SK-N-SH treated with all-trans-retinoic acid at 6 μM for 48 hours (cell line): ENCODE measurements at regions not wholly inside any gene's neighbourhood (a gene's known extent, or its start where the extent isn't known, plus 50 kb on each side); places are given as distances from the start of the nearest gene placed in this dataset.

Source experiments
- ATAC-seq: fragments of 200-7000 bp; cut with Tn5 transposase; 3 replicates; pipeline ENCODE4 v1.9.1; 2020; ENCODE audit warnings: mild to moderate bottlenecking, moderate library complexity
- ARNTL ChIP-seq: fragments of 450-650 bp; formaldehyde crosslinking; IDR thresholded peaks from 2 replicates; pipeline ENCODE4 v1.5.0; 2020; ENCODE audit warnings: low read depth, mild to moderate bottlenecking, moderate library complexity, borderline replicate concordance
- BACH2 ChIP-seq: fragments of 250-450 bp; sonication (Bioruptor Pico); IDR thresholded peaks from 2 replicates; pipeline ENCODE4 v1.9.0; 2021; ENCODE audit warnings: mild to moderate bottlenecking, borderline replicate concordance
- CSDC2 ChIP-seq: fragments of 250-450 bp; sonication (Bioruptor Pico); IDR thresholded peaks from 2 replicates; pipeline ENCODE4 v1.5.0; 2020; ENCODE audit warnings: mild to moderate bottlenecking, moderate library complexity
- ESRRG ChIP-seq: fragments of 250-450 bp; sonication (Bioruptor Pico); IDR thresholded peaks from 2 replicates; pipeline ENCODE4 v1.6.1; 2021; ENCODE audit warnings: mild to moderate bottlenecking
- GLIS3 ChIP-seq: fragments of 250-450 bp; sonication (Bioruptor Pico); IDR thresholded peaks from 2 replicates; pipeline ENCODE4 v1.5.0; 2020; ENCODE audit warnings: mild to moderate bottlenecking, moderate library complexity
- ISL1 ChIP-seq: fragments of 250-450 bp; sonication (Bioruptor Pico); IDR thresholded peaks from 2 replicates; pipeline ENCODE4 v2.1.2; 2022; ENCODE audit warnings: mild to moderate bottlenecking, moderate library complexity
- OSR1 ChIP-seq: fragments of 250-450 bp; sonication (Bioruptor Pico); IDR thresholded peaks from 2 replicates; pipeline ENCODE4 v1.8.0; 2022; ENCODE audit warnings: moderate library complexity, mild to moderate bottlenecking, inconsistent platforms
- PPARA ChIP-seq: fragments of 250-450 bp; sonication (Bioruptor Pico); IDR thresholded peaks from 2 replicates; pipeline ENCODE4 v1.5.0; 2020; ENCODE audit warnings: mild to moderate bottlenecking, borderline replicate concordance
- RARB ChIP-seq: fragments of 250-450 bp; sonication (Bioruptor Pico); IDR thresholded peaks from 2 replicates; pipeline ENCODE4 v1.8.0; 2021; ENCODE audit warnings: mild to moderate bottlenecking, moderate library complexity
- SNAI2 ChIP-seq: fragments of 250-450 bp; sonication (Bioruptor Pico); IDR thresholded peaks from 2 replicates; pipeline ENCODE4 v1.5.0; 2020; ENCODE audit warnings: mild to moderate bottlenecking, moderate library complexity
- TCF4 ChIP-seq: fragments of 250-450 bp; sonication (Bioruptor Pico); IDR thresholded peaks from 2 replicates; pipeline ENCODE4 v1.8.0; 2021; ENCODE audit warnings: mild to moderate bottlenecking, moderate library complexity, borderline replicate concordance
- TOX ChIP-seq: fragments of 250-450 bp; sonication (Bioruptor Pico); IDR thresholded peaks from 2 replicates; pipeline ENCODE4 v1.8.0; 2021; ENCODE audit warnings: mild to moderate bottlenecking, moderate library complexity, borderline replicate concordance
- ZC3H10 ChIP-seq: fragments of 250-450 bp; sonication (Bioruptor Pico); IDR thresholded peaks from 2 replicates; pipeline ENCODE4 v1.5.1; 2021; ENCODE audit warnings: mild to moderate bottlenecking, moderate library complexity
- ZFP3 ChIP-seq: fragments of 250-450 bp; sonication (Bioruptor Pico); IDR thresholded peaks from 2 replicates; pipeline ENCODE4 v1.5.0; 2020; ENCODE audit warnings: mild to moderate bottlenecking, moderate library complexity
- ZFP30 ChIP-seq: fragments of 450-650 bp; formaldehyde crosslinking; IDR thresholded peaks from 2 replicates; pipeline ENCODE4 v1.5.0; 2022; ENCODE audit warnings: mild to moderate bottlenecking, moderate library complexity
- ZNF565 ChIP-seq: fragments of 450-650 bp; formaldehyde crosslinking; conservative IDR thresholded peaks from 2 replicates; pipeline ENCODE4 v1.5.0; 2020; ENCODE audit warnings: low read depth, mild to moderate bottlenecking, moderate library complexity
- ZNF70 ChIP-seq: fragments of 450-650 bp; formaldehyde crosslinking; IDR thresholded peaks from 2 replicates; pipeline ENCODE4 v1.5.0; 2020; ENCODE audit warnings: mild to moderate bottlenecking, moderate library complexity
- ZNF8 ChIP-seq: fragments of 450-650 bp; formaldehyde crosslinking; IDR thresholded peaks from 2 replicates; pipeline ENCODE4 v1.5.0; 2020; ENCODE audit warnings: mild to moderate bottlenecking, moderate library complexity
- TF ChIP-seq, protein P1 (sequence below): fragments of 250-450 bp; sonication (Bioruptor Pico); IDR thresholded peaks from 2 replicates; pipeline ENCODE4 v1.8.0; 2020; ENCODE audit warnings: mild to moderate bottlenecking, moderate library complexity, borderline replicate concordance
- TF ChIP-seq, protein P2 (sequence below): fragments of 250-450 bp; sonication (Bioruptor Pico); IDR thresholded peaks from 2 replicates; pipeline ENCODE4 v1.5.1; 2021; ENCODE audit warnings: mild to moderate bottlenecking, moderate library complexity
- TF ChIP-seq, protein P3 (sequence below): fragments of 250-450 bp; sonication (Bioruptor Pico); IDR thresholded peaks from 2 replicates; pipeline ENCODE4 v1.8.0; 2021; ENCODE audit warnings: low read depth, mild to moderate bottlenecking, moderate library complexity, borderline replicate concordance
- TF ChIP-seq, protein P4 (sequence below): fragments of 250-450 bp; sonication (Bioruptor Pico); IDR thresholded peaks from 2 replicates; pipeline ENCODE4 v1.5.1; 2020; ENCODE audit warnings: low read depth, mild to moderate bottlenecking, moderate library complexity

GRCh38 chr4:13137390-13137789 is 346.8 kb downstream of the RAB28 start:
- no peak for ATAC-seq
- TF ChIP-seq PPARA (CRISPR knock-in tag) (no peak), ARNTL (CRISPR knock-in tag) (no peak), ZFP30 (CRISPR knock-in tag) (no peak), ESRRG (no peak), ZC3H10 (CRISPR knock-in tag) (no peak), SNAI2 (CRISPR knock-in tag) (no peak), ZFP3 (no peak), RARB (CRISPR knock-in tag) (no peak), ZNF565 (CRISPR knock-in tag) (no peak), OSR1 (CRISPR knock-in tag) (no peak), TCF4 (no peak), ISL1 (CRISPR knock-in tag) (no peak), CSDC2 (CRISPR knock-in tag) (no peak), ZNF8 (CRISPR knock-in tag) (no peak), BACH2 (CRISPR knock-in tag) (no peak)
- TF ChIP-seq, protein P1, sequence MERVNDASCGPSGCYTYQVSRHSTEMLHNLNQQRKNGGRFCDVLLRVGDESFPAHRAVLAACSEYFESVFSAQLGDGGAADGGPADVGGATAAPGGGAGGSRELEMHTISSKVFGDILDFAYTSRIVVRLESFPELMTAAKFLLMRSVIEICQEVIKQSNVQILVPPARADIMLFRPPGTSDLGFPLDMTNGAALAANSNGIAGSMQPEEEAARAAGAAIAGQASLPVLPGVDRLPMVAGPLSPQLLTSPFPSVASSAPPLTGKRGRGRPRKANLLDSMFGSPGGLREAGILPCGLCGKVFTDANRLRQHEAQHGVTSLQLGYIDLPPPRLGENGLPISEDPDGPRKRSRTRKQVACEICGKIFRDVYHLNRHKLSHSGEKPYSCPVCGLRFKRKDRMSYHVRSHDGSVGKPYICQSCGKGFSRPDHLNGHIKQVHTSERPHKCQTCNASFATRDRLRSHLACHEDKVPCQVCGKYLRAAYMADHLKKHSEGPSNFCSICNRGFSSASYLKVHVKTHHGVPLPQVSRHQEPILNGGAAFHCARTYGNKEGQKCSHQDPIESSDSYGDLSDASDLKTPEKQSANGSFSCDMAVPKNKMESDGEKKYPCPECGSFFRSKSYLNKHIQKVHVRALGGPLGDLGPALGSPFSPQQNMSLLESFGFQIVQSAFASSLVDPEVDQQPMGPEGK, result no peak
- TF ChIP-seq, protein P2, sequence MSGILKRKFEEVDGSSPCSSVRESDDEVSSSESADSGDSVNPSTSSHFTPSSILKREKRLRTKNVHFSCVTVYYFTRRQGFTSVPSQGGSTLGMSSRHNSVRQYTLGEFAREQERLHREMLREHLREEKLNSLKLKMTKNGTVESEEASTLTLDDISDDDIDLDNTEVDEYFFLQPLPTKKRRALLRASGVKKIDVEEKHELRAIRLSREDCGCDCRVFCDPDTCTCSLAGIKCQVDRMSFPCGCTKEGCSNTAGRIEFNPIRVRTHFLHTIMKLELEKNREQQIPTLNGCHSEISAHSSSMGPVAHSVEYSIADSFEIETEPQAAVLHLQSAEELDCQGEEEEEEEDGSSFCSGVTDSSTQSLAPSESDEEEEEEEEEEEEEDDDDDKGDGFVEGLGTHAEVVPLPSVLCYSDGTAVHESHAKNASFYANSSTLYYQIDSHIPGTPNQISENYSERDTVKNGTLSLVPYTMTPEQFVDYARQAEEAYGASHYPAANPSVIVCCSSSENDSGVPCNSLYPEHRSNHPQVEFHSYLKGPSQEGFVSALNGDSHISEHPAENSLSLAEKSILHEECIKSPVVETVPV (CRISPR knock-in tag), result no peak
- TF ChIP-seq, protein P3, sequence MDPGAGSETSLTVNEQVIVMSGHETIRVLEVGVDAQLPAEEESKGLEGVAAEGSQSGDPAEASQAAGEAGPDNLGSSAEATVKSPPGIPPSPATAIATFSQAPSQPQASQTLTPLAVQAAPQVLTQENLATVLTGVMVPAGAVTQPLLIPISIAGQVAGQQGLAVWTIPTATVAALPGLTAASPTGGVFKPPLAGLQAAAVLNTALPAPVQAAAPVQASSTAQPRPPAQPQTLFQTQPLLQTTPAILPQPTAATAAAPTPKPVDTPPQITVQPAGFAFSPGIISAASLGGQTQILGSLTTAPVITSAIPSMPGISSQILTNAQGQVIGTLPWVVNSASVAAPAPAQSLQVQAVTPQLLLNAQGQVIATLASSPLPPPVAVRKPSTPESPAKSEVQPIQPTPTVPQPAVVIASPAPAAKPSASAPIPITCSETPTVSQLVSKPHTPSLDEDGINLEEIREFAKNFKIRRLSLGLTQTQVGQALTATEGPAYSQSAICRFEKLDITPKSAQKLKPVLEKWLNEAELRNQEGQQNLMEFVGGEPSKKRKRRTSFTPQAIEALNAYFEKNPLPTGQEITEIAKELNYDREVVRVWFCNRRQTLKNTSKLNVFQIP (CRISPR knock-in tag), result no peak
- TF ChIP-seq, protein P4, sequence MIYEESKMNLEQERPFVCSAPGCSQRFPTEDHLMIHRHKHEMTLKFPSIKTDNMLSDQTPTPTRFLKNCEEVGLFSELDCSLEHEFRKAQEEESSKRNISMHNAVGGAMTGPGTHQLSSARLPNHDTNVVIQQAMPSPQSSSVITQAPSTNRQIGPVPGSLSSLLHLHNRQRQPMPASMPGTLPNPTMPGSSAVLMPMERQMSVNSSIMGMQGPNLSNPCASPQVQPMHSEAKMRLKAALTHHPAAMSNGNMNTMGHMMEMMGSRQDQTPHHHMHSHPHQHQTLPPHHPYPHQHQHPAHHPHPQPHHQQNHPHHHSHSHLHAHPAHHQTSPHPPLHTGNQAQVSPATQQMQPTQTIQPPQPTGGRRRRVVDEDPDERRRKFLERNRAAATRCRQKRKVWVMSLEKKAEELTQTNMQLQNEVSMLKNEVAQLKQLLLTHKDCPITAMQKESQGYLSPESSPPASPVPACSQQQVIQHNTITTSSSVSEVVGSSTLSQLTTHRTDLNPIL (CRISPR knock-in tag), result no peak

DNA sequence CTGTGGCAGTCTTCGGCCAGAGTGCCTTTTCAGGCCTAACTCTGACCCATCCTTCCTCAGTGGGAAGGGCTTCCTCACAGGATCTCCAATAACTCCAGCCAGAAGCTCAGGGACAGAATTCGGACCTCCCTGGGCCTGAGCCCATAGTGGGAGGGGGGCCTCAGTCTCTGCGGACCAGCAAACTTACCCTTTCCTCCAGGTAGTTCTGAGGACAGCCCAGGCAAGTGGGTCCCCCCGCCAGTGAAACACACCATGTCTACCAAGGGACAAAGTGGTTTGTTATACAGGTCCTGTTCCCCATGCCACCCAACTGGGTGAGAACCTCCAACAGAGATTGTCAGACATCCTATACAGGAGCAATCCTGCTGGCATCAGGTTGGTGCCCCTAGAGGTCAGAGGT is 350.4 kb downstream of the RAB28 start:
- ATAC-seq, result no peak
- TF ChIP-seq CSDC2 (CRISPR knock-in tag), result no peak
- no peak for TF ChIP-seq SNAI2 (CRISPR knock-in tag)
- TF ChIP-seq ZNF70 (CRISPR knock-in tag), result no peak
- no peak for TF ChIP-seq RARB (CRISPR knock-in tag)
- no peak for TF ChIP-seq GLIS3 (CRISPR knock-in tag)
- no peak for TF ChIP-seq ISL1 (CRISPR knock-in tag)
- TF ChIP-seq ZFP3, result no peak
- TF ChIP-seq, protein P4 (CRISPR knock-in tag), result no peak
- no peak for TF ChIP-seq TOX (CRISPR knock-in tag)
- no peak for TF ChIP-seq ZNF565 (CRISPR knock-in tag)
- TF ChIP-seq ZNF8 (CRISPR knock-in tag), result no peak
- no peak for TF ChIP-seq BACH2 (CRISPR knock-in tag)
- no peak for TF ChIP-seq ZFP30 (CRISPR knock-in tag)
- TF ChIP-seq OSR1 (CRISPR knock-in tag), result no peak

- ATAC-seq, result no peak
- TF ChIP-seq SNAI2 (CRISPR knock-in tag) (no peak), ISL1 (CRISPR knock-in tag) (no peak), ARNTL (CRISPR knock-in tag) (no peak), TCF4 (no peak), ZFP30 (CRISPR knock-in tag) (no peak), OSR1 (CRISPR knock-in tag) (no peak), ZC3H10 (CRISPR knock-in tag) (no peak), RARB (CRISPR knock-in tag) (no peak)
- TF ChIP-seq, protein P2 (CRISPR knock-in tag), result no peak
- TF ChIP-seq, protein P1, result no peak
- TF ChIP-seq, protein P3 (CRISPR knock-in tag), result no peak
Measured at GRCh38 chr4:13130848-13131247, 353.3 kb downstream of the RAB28 start.
